ENCODE measurements at regions not wholly inside any gene's neighbourhood (a gene's known extent, or its start where the extent isn't known, plus 50 kb on each side); places are given as distances from the start of the nearest gene placed in this dataset.
"Not testable (repeated sequence)": the region's sequence is repeated elsewhere in the genome, so short reads cannot be mapped to it uniquely, and the experiment has no call there.

- DNase-seq (ENCODE audit: low read depth): no peak
These were observed 373.1 kb upstream of the CXADR start for GRCh38 chr21:17139696-17140095.

GRCh38 chr21:17146426-17146825 lies 366.4 kb upstream of the CXADR start:
- no peak for DNase-seq (ENCODE audit: low read depth)

GRCh38 chr21:17159697-17160096 lies 353.1 kb upstream of the CXADR start:
- no peak for DNase-seq (ENCODE audit: low read depth)

- DNase-seq (ENCODE audit: low read depth): no peak
These were observed 327.2 kb upstream of the CXADR start for GRCh38 chr21:17185674-17186073.

GRCh38 chr21:17189963-17190362 lies 322.9 kb upstream of the CXADR start:
- DNase-seq (ENCODE audit: low read depth): no peak

- DNase-seq (ENCODE audit: low read depth): no peak
These were observed 321.4 kb upstream of the CXADR start for GRCh38 chr21:17191346-17191993.

- DNase-seq (ENCODE audit: low read depth): no peak
These were observed 317.5 kb upstream of the CXADR start for GRCh38 chr21:17195351-17195750.

- no peak for DNase-seq (ENCODE audit: low read depth)
These were observed 316.9 kb upstream of the CXADR start for GRCh38 chr21:17195976-17196375.

- no peak for DNase-seq (ENCODE audit: low read depth)
These were observed 316.2 kb upstream of the CXADR start for GRCh38 chr21:17196623-17197022.

GRCh38 chr21:17197996-17198395 lies 314.8 kb upstream of the CXADR start:
- DNase-seq (ENCODE audit: low read depth): no peak

GRCh38 chr21:17200250-17200649 lies 312.6 kb upstream of the CXADR start:
- DNase-seq (ENCODE audit: low read depth): no peak

GRCh38 chr21:17201741-17202260 lies 311.0 kb upstream of the CXADR start:
- DNase-seq (ENCODE audit: low read depth): no peak

- DNase-seq (ENCODE audit: low read depth): no peak
These were observed 298.0 kb upstream of the CXADR start for GRCh38 chr21:17214801-17215200.

GRCh38 chr21:17219050-17219449 lies 293.8 kb upstream of the CXADR start:
- not testable (repeated sequence) for DNase-seq (ENCODE audit: low read depth)

GRCh38 chr21:17231124-17231523 lies 281.7 kb upstream of the CXADR start:
- DNase-seq (ENCODE audit: low read depth): no peak

GRCh38 chr21:17231771-17232170 lies 281.1 kb upstream of the CXADR start:
- DNase-seq (ENCODE audit: low read depth): no peak

- no peak for DNase-seq (ENCODE audit: low read depth)
These were observed 274.4 kb upstream of the CXADR start for GRCh38 chr21:17238468-17238867.

- DNase-seq (ENCODE audit: low read depth): no peak
These were observed 262.0 kb upstream of the CXADR start for GRCh38 chr21:17250778-17251241.

GRCh38 chr21:17257784-17258183 lies 255.1 kb upstream of the CXADR start:
- no peak for DNase-seq (ENCODE audit: low read depth)

- no peak for DNase-seq (ENCODE audit: low read depth)
These were observed 248.7 kb upstream of the CXADR start for GRCh38 chr21:17264182-17264581.

- DNase-seq (ENCODE audit: low read depth): no peak
These were observed 243.1 kb upstream of the CXADR start for GRCh38 chr21:17269760-17270159.

- peak; percentile 6 for DNase-seq (ENCODE audit: low read depth)
These were observed 242.6 kb upstream of the CXADR start for GRCh38 chr21:17270229-17270628.

GRCh38 chr21:17279663-17280062 lies 233.2 kb upstream of the CXADR start:
- DNase-seq (ENCODE audit: low read depth): no peak

GRCh38 chr21:17293016-17293562 lies 219.8 kb upstream of the CXADR start:
- not testable (repeated sequence) for DNase-seq (ENCODE audit: low read depth)

All from GM04503 (cell line).